Fibroblast of villous mesenchyme (primary cell): ENCODE measurements at regions not wholly inside any gene's neighbourhood (a gene's known extent, or its start where the extent isn't known, plus 50 kb on each side); places are given as distances from the start of the nearest gene placed in this dataset.
"Not testable (repeated sequence)": the region's sequence is repeated elsewhere in the genome, so short reads cannot be mapped to it uniquely, and the experiment has no call there.

Source experiments
- DNase-seq: peaks from one replicate; pipeline ENCODE4 v3.0.0-alpha.2; 2010; ENCODE audit warnings: low read depth
- H3K4me3 ChIP-seq: 2 replicates; pipeline ENCODE4 v1.5.1; 2011; ENCODE audit warnings: low read depth, mild to moderate bottlenecking, low read length
- CTCF ChIP-seq: IDR thresholded peaks from 2 replicates; pipeline ENCODE4 v1.5.1; 2012; ENCODE audit warnings: low read depth, mild to moderate bottlenecking, low read length; ENCODE audit not compliant: insufficient read depth

- H3K4me3 ChIP-seq = no peak overlapping the region
- no peak for DNase-seq
- no peak for TF ChIP-seq CTCF
Observed at GRCh38 chr2:65969161-65969560, 465.8 kb upstream of the MEIS1 start.

- H3K4me3 ChIP-seq, DNase-seq: not testable (repeated sequence)
Observed at GRCh38 chr2:65963303-65963702, 471.6 kb upstream of the MEIS1 start.

GRCh38 chr2:65960953-65961352 is 474.0 kb upstream of the MEIS1 start:
- DNase-seq = no peak
- TF ChIP-seq CTCF = no peak
- H3K4me3 ChIP-seq = no peak overlapping the region

- no peak overlapping the region for H3K4me3 ChIP-seq
- no peak for DNase-seq
- TF ChIP-seq CTCF = no peak
Observed at GRCh38 chr2:65957886-65958285, 477.0 kb upstream of the MEIS1 start.

GRCh38 chr2:65957454-65957853 is 477.5 kb upstream of the MEIS1 start:
- TF ChIP-seq CTCF = no peak
- H3K4me3 ChIP-seq = no peak overlapping the region
- DNase-seq = no peak

GRCh38 chr2:65955259-65955658 is 479.7 kb upstream of the MEIS1 start:
- no peak for DNase-seq
- no peak overlapping the region for H3K4me3 ChIP-seq
- no peak for TF ChIP-seq CTCF

GRCh38 chr2:65952966-65953761 is 481.8 kb upstream of the MEIS1 start:
- H3K4me3 ChIP-seq = no peak overlapping the region
- no peak for TF ChIP-seq CTCF
- no peak for DNase-seq
